Tibial nerve (tissue), 4 donors: ENCODE measurements at regions not wholly inside any gene's neighbourhood (a gene's known extent, or its start where the extent isn't known, plus 50 kb on each side); places are given as distances from the start of the nearest gene placed in this dataset.

Source experiments
- DNase-seq, 2 donors: peaks; one replicate each; pipeline ENCODE4 v3.0.0-alpha.2; 2019; ENCODE audit warnings: low spot score in 2 of 2
- H3K27ac ChIP-seq, 4 donors: fragments of 200-600 bp; sonication (generic) in 3 of 4; one replicate each; pipeline ENCODE4 v1.5.1; 2017 to 2019; ENCODE audit warnings: mild to moderate bottlenecking in 1 of 4
- H3K27me3 ChIP-seq, 2 donors: fragments of 200-600 bp; sonication (generic) in 1 of 2; one replicate each; pipeline versions ENCODE4 v1.5.1 to v1.6.0; 2017 to 2019
- H3K36me3 ChIP-seq, 3 donors: fragments of 200-600 bp; sonication (generic); one replicate each; pipeline ENCODE4 v1.5.1; 2018 to 2019
- H3K4me1 ChIP-seq, 4 donors: fragments of 200-600 bp; sonication (generic) in 3 of 4; one replicate each; pipeline ENCODE4 v1.5.1; 2017 to 2019
- H3K4me3 ChIP-seq, 4 donors: fragments of 200-600 bp; sonication (generic) in 3 of 4; one replicate each; pipeline ENCODE4 v1.5.1; 2017 to 2019; ENCODE audit warnings: mild to moderate bottlenecking in 1 of 4, moderate library complexity in 1 of 4
- H3K9me3 ChIP-seq, 4 donors: fragments of 200-600 bp; sonication (generic) in 3 of 4; one replicate each; pipeline ENCODE4 v1.5.1; 2017 to 2019
- EP300 ChIP-seq, 2 donors: sonication (generic); formaldehyde crosslinking; IDR thresholded peaks; one replicate each; pipeline ENCODE4 v1.6.1; 2017; ENCODE audit warnings: antibody characterized with exemption in 2 of 2, mild to moderate bottlenecking in 1 of 2
- POLR2A ChIP-seq, 2 donors: fragments of 450-650 bp; IDR thresholded peaks; one replicate each; pipeline ENCODE4 v1.6.1; 2017; ENCODE audit warnings: antibody characterized with exemption in 2 of 2, mild to moderate bottlenecking in 2 of 2, moderate library complexity in 2 of 2
- WGBS, 2 donors: methylation state at CpG; one replicate each; pipeline ENCODE4 v1.1.5; 2018; 5-methylcytosine and 5-hydroxymethylcytosine counted together
- TF ChIP-seq, protein P1 (sequence below), 5 experiments: fragments of 200-600 bp in 3 of 5; fragments of 450-650 bp in 2 of 5; sonication (generic) in 3 of 5; IDR thresholded peaks; one replicate each; pipeline ENCODE4 v1.5.1; 2016 to 2019; ENCODE audit warnings: antibody characterized with exemption in 5 of 5, mild to moderate bottlenecking in 3 of 5, moderate library complexity in 2 of 5

DNA sequence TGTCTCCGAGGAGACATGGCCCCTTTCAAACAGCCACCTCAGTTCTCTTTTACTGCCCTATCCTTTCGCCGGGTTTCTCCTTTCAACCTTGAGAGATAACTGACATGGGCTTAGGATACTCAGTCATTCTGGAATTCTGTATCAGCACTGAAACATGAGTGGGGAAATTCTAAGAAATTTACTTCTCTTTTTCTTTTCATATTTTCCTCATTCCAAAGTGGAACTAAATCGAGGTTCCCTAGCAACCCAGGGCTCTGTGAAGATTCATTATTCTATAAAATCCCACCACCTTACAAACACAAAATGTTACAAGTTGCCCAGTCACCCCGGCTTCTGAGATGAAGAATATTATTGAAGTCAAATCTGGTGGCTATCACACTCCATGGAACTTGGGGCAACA lies 319.2 kb downstream of the ENC1 start:
- Histone ChIP-seq H3K27me3 (no peaks in the 10 kb centered on the region), H3K36me3 (no peaks in the 10 kb centered on the region), H3K4me1 (no peaks in the 10 kb centered on the region), H3K4me3 (no peak overlapping the region), H3K9me3 (no peaks in the 10 kb centered on the region), H3K27ac (no peak overlapping the region)
- DNase-seq, result no peak
- whole genome bisulfite sequencing, 2 donors, result 85 to 88% methylated on average over 5 of the region's 5 CpGs
- TF ChIP-seq POLR2A (IDR thresholded peaks at IDR 0.05) (no peak), EP300 (IDR thresholded peaks at IDR 0.05) (no peak)
- TF ChIP-seq, protein P1, sequence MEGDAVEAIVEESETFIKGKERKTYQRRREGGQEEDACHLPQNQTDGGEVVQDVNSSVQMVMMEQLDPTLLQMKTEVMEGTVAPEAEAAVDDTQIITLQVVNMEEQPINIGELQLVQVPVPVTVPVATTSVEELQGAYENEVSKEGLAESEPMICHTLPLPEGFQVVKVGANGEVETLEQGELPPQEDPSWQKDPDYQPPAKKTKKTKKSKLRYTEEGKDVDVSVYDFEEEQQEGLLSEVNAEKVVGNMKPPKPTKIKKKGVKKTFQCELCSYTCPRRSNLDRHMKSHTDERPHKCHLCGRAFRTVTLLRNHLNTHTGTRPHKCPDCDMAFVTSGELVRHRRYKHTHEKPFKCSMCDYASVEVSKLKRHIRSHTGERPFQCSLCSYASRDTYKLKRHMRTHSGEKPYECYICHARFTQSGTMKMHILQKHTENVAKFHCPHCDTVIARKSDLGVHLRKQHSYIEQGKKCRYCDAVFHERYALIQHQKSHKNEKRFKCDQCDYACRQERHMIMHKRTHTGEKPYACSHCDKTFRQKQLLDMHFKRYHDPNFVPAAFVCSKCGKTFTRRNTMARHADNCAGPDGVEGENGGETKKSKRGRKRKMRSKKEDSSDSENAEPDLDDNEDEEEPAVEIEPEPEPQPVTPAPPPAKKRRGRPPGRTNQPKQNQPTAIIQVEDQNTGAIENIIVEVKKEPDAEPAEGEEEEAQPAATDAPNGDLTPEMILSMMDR (IDR thresholded peaks at IDR 0.05), result no peak

DNA sequence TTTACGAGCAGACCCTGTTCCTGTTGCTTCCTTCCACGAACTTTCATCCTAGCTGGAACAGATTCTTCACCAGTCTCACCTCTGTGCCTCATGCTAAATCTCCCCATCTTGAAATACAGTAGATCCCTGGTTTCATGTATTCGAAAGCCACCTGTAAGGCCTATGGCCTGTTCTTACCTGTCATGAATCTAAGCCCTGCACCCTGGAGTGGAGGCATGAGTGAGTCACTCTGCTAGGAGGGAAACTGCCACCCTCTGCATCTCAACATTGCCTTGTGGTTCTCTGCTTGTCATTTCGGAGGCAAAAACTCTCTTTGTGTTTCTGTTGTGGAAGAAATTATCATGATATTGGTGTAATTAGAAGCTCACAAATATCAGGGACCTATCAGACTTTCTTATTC lies 320.0 kb downstream of the ENC1 start:
- no peak overlapping the region for H3K27ac ChIP-seq
- TF ChIP-seq EP300 (IDR thresholded peaks at IDR 0.05) (no peak), POLR2A (IDR thresholded peaks at IDR 0.05) (no peak)
- TF ChIP-seq, protein P1 (IDR thresholded peaks at IDR 0.05), result no peak
- DNase-seq, result no peak
- H3K27me3 ChIP-seq, result no peaks in the 10 kb centered on the region
- 96% methylated on average over 4 of the region's 4 CpGs for WGBS, 2 donors
- no peak overlapping the region for H3K4me3 ChIP-seq
- H3K4me1 ChIP-seq, result no peaks in the 10 kb centered on the region
- H3K36me3 ChIP-seq, result no peaks in the 10 kb centered on the region
- H3K9me3 ChIP-seq, result no peaks in the 10 kb centered on the region

DNA sequence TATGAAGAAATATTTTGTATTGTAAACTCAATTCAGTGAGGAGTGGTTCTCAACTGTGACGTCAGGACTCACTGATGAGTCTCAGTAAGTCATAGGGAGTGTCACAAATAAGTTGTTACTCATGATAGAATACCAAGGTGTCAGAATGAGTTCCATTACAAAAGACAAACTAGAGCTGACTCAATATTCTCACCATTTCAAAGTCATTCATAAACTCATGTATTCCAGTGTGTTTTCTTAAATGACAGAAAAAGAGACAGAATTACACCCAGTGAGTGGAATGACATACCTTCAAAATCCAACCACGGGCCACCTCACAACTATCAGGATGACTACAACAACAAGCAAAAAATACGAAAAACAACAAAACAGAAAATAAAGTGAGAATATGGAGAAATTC lies 321.5 kb downstream of the ENC1 start:
- Histone ChIP-seq H3K4me1 (no peaks in the 10 kb centered on the region), H3K27ac (no peak overlapping the region), H3K9me3 (no peaks in the 10 kb centered on the region), H3K36me3 (no peaks in the 10 kb centered on the region), H3K27me3 (no peaks in the 10 kb centered on the region), H3K4me3 (no peak overlapping the region)
- DNase-seq, result no peak
- TF ChIP-seq POLR2A (IDR thresholded peaks at IDR 0.05) (no peak), EP300 (IDR thresholded peaks at IDR 0.05) (no peak)
- TF ChIP-seq, protein P1 (IDR thresholded peaks at IDR 0.05), result no peak
- WGBS, 2 donors, result 85 to 88% methylated on average over 3 of the region's 3 CpGs

DNA sequence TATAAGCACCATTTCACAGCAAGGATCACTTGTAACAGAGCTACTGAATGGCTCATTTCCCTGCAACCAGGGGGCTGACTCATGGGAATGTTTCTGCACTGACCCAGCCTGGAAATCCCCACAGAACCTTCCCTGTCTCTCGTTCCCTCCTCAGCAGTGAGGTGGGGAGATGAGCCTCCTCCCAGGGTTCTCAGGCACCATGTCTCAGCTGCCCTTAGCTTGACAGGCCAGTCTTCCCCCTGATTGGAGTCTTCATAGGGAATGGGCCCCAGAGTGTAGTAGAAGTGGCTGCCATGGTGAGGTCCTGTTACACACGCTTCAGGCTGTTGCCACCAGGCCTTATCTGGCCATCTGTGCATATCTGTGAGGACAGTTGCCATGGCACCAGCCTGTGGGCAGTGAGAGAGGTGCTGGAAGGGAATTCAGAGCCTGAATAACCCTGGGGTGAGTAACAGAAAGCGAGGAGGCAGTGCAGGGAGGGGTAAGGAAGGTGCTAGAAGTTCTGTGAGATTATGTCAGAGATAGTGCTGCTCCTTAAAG lies 324.4 kb downstream of the ENC1 start:
- no peak overlapping the region for H3K27ac ChIP-seq
- no peaks in the 10 kb centered on the region for H3K27me3 ChIP-seq
- TF ChIP-seq EP300 (IDR thresholded peaks at IDR 0.05) (no peak), POLR2A (IDR thresholded peaks at IDR 0.05) (no peak)
- TF ChIP-seq, protein P1 (IDR thresholded peaks at IDR 0.05), result no peak
- 56 to 58% methylated on average over 3 of the region's 3 CpGs for WGBS, 2 donors
- no peak overlapping the region for H3K4me3 ChIP-seq
- no peaks in the 10 kb centered on the region for H3K36me3 ChIP-seq
- no peak for DNase-seq
- H3K9me3 ChIP-seq, result no peaks in the 10 kb centered on the region
- H3K4me1 ChIP-seq, result peaks cover 0 to 4% (median 0%) of the 10 kb centered on the region in 4 donors

DNA sequence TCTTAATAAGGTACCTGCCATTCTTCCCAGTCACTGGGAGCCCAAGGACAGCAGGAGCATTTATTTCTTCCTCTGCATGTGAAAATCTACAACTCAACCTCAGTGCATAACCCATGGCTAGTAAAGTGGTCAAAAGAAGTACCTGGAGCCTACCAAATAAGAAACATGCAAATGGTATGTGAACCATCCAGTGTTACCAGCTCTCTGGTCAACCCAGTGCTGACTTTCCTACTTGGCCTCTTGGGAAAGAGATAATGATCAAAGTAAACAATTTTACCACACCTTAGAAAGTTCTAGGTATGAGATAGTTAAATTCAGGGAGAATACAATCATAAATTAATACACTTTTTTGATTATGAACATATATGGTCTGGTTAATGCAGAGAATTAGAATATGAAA lies 325.6 kb downstream of the ENC1 start:
- Histone ChIP-seq H3K27ac (no peak overlapping the region), H3K27me3 (no peaks in the 10 kb centered on the region), H3K4me3 (no peak overlapping the region), H3K36me3 (no peaks in the 10 kb centered on the region), H3K4me1 (peaks cover 0 to 12% (median 0%) of the 10 kb centered on the region in 4 donors), H3K9me3 (no peaks in the 10 kb centered on the region)
- TF ChIP-seq, protein P1 (IDR thresholded peaks at IDR 0.05), result no peak
- TF ChIP-seq POLR2A (IDR thresholded peaks at IDR 0.05) (no peak), EP300 (IDR thresholded peaks at IDR 0.05) (no peak)
- DNase-seq, result no peak
